ENCODE measurements at regions not wholly inside any gene's neighbourhood (a gene's known extent, or its start where the extent isn't known, plus 50 kb on each side); places are given as distances from the start of the nearest gene placed in this dataset.

- TF ChIP-seq PHF8 (conservative IDR thresholded peaks at IDR 0.05; ENCODE audit: low read depth, low read length) (no peak), CHD1 (IDR thresholded peaks at IDR 0.05; ENCODE audit: low read depth, low read length) (no peak), EP300 (IDR thresholded peaks at IDR 0.05; ENCODE audit: borderline replicate concordance in 1 of 2, low read depth in 2 of 2, low read length in 2 of 2) (no peak), CBX5 (IDR thresholded peaks at IDR 0.05; ENCODE audit: low read depth, low read length) (no peak), POLR2A (IDR thresholded peaks at IDR 0.05; ENCODE audit: control extremely low read depth in 1 of 2, low read depth in 2 of 2, low read length in 2 of 2) (no peak), ATF3 (IDR thresholded peaks at IDR 0.05; ENCODE audit: insufficient read depth, low read depth, low read length) (no peak), CTCF (IDR thresholded peaks at IDR 0.05; ENCODE audit: control extremely low read depth in 1 of 3, insufficient read depth in 1 of 3, low read depth in 1 of 3, low read length in 3 of 3) (no peak)
Observed at GRCh38 chr3:84685467-84685866, 273.3 kb upstream of the CADM2 start.
